ENCODE measurements at regions not wholly inside any gene's neighbourhood (a gene's known extent, or its start where the extent isn't known, plus 50 kb on each side); places are given as distances from the start of the nearest gene placed in this dataset.

- 39% methylated on average over 3 of the region's 3 CpGs for WGBS (ENCODE audit: insufficient coverage, insufficient replicate concordance, low lambda C conversion rate, missing lambda C conversion rate)
- H3K79me2 ChIP-seq (ENCODE audit: control insufficient read depth, insufficient read depth, low read length): no peaks in the 10 kb centered on the region
- no peaks in the 10 kb centered on the region for H3K9me3 ChIP-seq (replicated peaks; ENCODE audit: control insufficient read depth, insufficient read depth, low read length)
- ChIA-PET RAD21 (ENCODE audit: unreplicated experiment) (no interaction called here), CTCF (no interaction called here), SMC1A (ENCODE audit: uncharacterized antibody, unreplicated experiment) (no interaction called here), POLR2A (no interaction called here)
- H2AFZ ChIP-seq (ENCODE audit: control insufficient read depth, low read depth, low read length): no peak overlapping the region
- intact Hi-C loops (cut with micrococcal nuclease; ENCODE audit: unreplicated experiment): no loop called here
- FAIRE-seq: no peak
- no peak overlapping the region for H3K4me2 ChIP-seq (ENCODE audit: control insufficient read depth, insufficient read depth)
- no peak for DNase-seq (ENCODE audit: low read depth, low spot score)
- H4K20me1 ChIP-seq (ENCODE audit: control insufficient read depth, insufficient read depth): no peaks in the 10 kb centered on the region
- in situ Hi-C loops (cut with MboI): no loop called here
- peaks cover 0 to 2% of the 10 kb centered on the region in 2 experiments; a peak in 1 of 4 replicates for H3K27me3 ChIP-seq (replicated peaks in 1 of 2; ENCODE audit: control insufficient read depth in 2 of 2, insufficient read depth in 2 of 2, low read length in 1 of 2)
- H3K9ac ChIP-seq (ENCODE audit: control insufficient read depth, insufficient read depth, low read length): no peak overlapping the region
- no peaks in the 10 kb centered on the region for H3K36me3 ChIP-seq (ENCODE audit: control insufficient read depth in 2 of 2, insufficient read depth in 2 of 2, low read length in 1 of 2)
- BruUV-seq (replicated peaks): no TSS peak
- no peak overlapping the region for H3K27ac ChIP-seq (ENCODE audit: control insufficient read depth, insufficient read depth)
- H3K4me3 ChIP-seq: no peak overlapping the region
- no peak for ATAC-seq
- peaks cover 32% of the 10 kb centered on the region for H3K4me1 ChIP-seq (ENCODE audit: control insufficient read depth, insufficient read depth, low read length)
- TF ChIP-seq POU2F2 (IDR thresholded peaks at IDR 0.05; ENCODE audit: borderline replicate concordance, low read depth, low read length) (no peak), EGR1 (IDR thresholded peaks at IDR 0.05; ENCODE audit: borderline replicate concordance in 1 of 2, low read depth in 2 of 2, low read length in 2 of 2) (no peak), SMAD5 (IDR thresholded peaks at IDR 0.05; ENCODE audit: low read depth) (no peak), YBX1 (IDR thresholded peaks at IDR 0.05) (no peak), ZBED1 (IDR thresholded peaks at IDR 0.05; ENCODE audit: borderline replicate concordance) (no peak), WRNIP1 (IDR thresholded peaks at IDR 0.05; ENCODE audit: borderline replicate concordance, low read depth, low read length) (no peak), MTA3 (IDR thresholded peaks at IDR 0.05; ENCODE audit: borderline replicate concordance, low read length) (no peak), FOS (IDR thresholded peaks at IDR 0.05; ENCODE audit: borderline replicate concordance, extremely low read depth, insufficient read length) (no peak), ZNF622 (IDR thresholded peaks at IDR 0.05) (no peak), POLR2AphosphoS2 (IDR thresholded peaks at IDR 0.05; ENCODE audit: low read depth, low read length) (no peak), POLR2A (IDR thresholded peaks at IDR 0.05; ENCODE audit: low read depth, low read length) (no peak), KAT2A (conservative IDR thresholded peaks at IDR 0.05; ENCODE audit: control insufficient read depth, low read depth, low read length) (no peak), CREM (IDR thresholded peaks at IDR 0.05; ENCODE audit: low read depth) (no peak)
- TF ChIP-seq, protein P1, sequence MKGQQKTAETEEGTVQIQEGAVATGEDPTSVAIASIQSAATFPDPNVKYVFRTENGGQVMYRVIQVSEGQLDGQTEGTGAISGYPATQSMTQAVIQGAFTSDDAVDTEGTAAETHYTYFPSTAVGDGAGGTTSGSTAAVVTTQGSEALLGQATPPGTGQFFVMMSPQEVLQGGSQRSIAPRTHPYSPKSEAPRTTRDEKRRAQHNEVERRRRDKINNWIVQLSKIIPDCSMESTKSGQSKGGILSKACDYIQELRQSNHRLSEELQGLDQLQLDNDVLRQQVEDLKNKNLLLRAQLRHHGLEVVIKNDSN (IDR thresholded peaks at IDR 0.05; ENCODE audit: borderline replicate concordance, extremely low read length, insufficient read depth, low read depth, low read length): no peak
- TF ChIP-seq, protein P2, sequence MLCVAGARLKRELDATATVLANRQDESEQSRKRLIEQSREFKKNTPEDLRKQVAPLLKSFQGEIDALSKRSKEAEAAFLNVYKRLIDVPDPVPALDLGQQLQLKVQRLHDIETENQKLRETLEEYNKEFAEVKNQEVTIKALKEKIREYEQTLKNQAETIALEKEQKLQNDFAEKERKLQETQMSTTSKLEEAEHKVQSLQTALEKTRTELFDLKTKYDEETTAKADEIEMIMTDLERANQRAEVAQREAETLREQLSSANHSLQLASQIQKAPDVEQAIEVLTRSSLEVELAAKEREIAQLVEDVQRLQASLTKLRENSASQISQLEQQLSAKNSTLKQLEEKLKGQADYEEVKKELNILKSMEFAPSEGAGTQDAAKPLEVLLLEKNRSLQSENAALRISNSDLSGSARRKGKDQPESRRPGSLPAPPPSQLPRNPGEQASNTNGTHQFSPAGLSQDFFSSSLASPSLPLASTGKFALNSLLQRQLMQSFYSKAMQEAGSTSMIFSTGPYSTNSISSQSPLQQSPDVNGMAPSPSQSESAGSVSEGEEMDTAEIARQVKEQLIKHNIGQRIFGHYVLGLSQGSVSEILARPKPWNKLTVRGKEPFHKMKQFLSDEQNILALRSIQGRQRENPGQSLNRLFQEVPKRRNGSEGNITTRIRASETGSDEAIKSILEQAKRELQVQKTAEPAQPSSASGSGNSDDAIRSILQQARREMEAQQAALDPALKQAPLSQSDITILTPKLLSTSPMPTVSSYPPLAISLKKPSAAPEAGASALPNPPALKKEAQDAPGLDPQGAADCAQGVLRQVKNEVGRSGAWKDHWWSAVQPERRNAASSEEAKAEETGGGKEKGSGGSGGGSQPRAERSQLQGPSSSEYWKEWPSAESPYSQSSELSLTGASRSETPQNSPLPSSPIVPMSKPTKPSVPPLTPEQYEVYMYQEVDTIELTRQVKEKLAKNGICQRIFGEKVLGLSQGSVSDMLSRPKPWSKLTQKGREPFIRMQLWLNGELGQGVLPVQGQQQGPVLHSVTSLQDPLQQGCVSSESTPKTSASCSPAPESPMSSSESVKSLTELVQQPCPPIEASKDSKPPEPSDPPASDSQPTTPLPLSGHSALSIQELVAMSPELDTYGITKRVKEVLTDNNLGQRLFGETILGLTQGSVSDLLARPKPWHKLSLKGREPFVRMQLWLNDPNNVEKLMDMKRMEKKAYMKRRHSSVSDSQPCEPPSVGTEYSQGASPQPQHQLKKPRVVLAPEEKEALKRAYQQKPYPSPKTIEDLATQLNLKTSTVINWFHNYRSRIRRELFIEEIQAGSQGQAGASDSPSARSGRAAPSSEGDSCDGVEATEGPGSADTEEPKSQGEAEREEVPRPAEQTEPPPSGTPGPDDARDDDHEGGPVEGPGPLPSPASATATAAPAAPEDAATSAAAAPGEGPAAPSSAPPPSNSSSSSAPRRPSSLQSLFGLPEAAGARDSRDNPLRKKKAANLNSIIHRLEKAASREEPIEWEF (IDR thresholded peaks at IDR 0.05; ENCODE audit: insufficient replicate concordance, low read depth, low read length): no peak
Measured at GRCh38 chr2:42904576-42904876, 112.1 kb upstream of the HAAO start.
